ENCODE measurements at regions not wholly inside any gene's neighbourhood (a gene's known extent, or its start where the extent isn't known, plus 50 kb on each side); places are given as distances from the start of the nearest gene placed in this dataset.

- TF ChIP-seq CTCF (IDR thresholded peaks at IDR 0.05) = no peak
- Mint-ChIP-seq H3K9me3 (peaks cover 4% of the 10 kb centered on the region), H3K27me3 (ENCODE audit: low read depth, poor library complexity) (no peaks in the 10 kb centered on the region), H3K36me3 (ENCODE audit: low read depth) (no peaks in the 10 kb centered on the region), H3K4me3 (no peak overlapping the region), H3K27ac (no peak overlapping the region), H3K4me1 (peaks cover 6% of the 10 kb centered on the region)
- no peak for DNase-seq
These were observed 203.3 kb downstream of the NR4A2 start for GRCh38 chr2:156129227-156129626.

GRCh38 chr2:156125018-156125417 is 207.5 kb downstream of the NR4A2 start:
- peaks cover 22% of the 10 kb centered on the region for H3K36me3 Mint-ChIP-seq (ENCODE audit: low read depth)
- H3K9me3 Mint-ChIP-seq = peaks cover 16% of the 10 kb centered on the region
- no peaks in the 10 kb centered on the region for H3K27me3 Mint-ChIP-seq (ENCODE audit: low read depth, poor library complexity)
- DNase-seq = no peak
- H3K4me3 Mint-ChIP-seq = no peak overlapping the region
- H3K27ac Mint-ChIP-seq = no peak overlapping the region
- H3K4me1 Mint-ChIP-seq = peaks cover 6% of the 10 kb centered on the region
- TF ChIP-seq CTCF (IDR thresholded peaks at IDR 0.05) = no peak

- no peak overlapping the region for H3K27ac Mint-ChIP-seq
- H3K4me3 Mint-ChIP-seq = no peak overlapping the region
- H3K36me3 Mint-ChIP-seq (ENCODE audit: low read depth) = peaks cover 22% of the 10 kb centered on the region
- no peaks in the 10 kb centered on the region for H3K27me3 Mint-ChIP-seq (ENCODE audit: low read depth, poor library complexity)
- no peak for DNase-seq
- peaks cover 16% of the 10 kb centered on the region for H3K9me3 Mint-ChIP-seq
- H3K4me1 Mint-ChIP-seq = peaks cover 6% of the 10 kb centered on the region
- no peak for TF ChIP-seq CTCF (IDR thresholded peaks at IDR 0.05)
These were observed 208.1 kb downstream of the NR4A2 start for GRCh38 chr2:156124458-156124857.

GRCh38 chr2:156118753-156119416 is 213.6 kb downstream of the NR4A2 start:
- no peak for TF ChIP-seq CTCF (IDR thresholded peaks at IDR 0.05)
- Mint-ChIP-seq H3K27me3 (ENCODE audit: low read depth, poor library complexity) (no peaks in the 10 kb centered on the region), H3K9me3 (peaks cover 15% of the 10 kb centered on the region), H3K36me3 (ENCODE audit: low read depth) (peaks cover 26% of the 10 kb centered on the region), H3K4me3 (no peak overlapping the region), H3K27ac (no peak overlapping the region), H3K4me1 (no peaks in the 10 kb centered on the region)
- no peak for DNase-seq

GRCh38 chr2:156116113-156116512 is 216.4 kb downstream of the NR4A2 start:
- Mint-ChIP-seq H3K9me3 (peaks cover 12% of the 10 kb centered on the region), H3K4me1 (no peaks in the 10 kb centered on the region), H3K4me3 (no peak overlapping the region), H3K27me3 (ENCODE audit: low read depth, poor library complexity) (no peaks in the 10 kb centered on the region), H3K36me3 (ENCODE audit: low read depth) (peaks cover 11% of the 10 kb centered on the region), H3K27ac (no peak overlapping the region)
- TF ChIP-seq CTCF (IDR thresholded peaks at IDR 0.05) = no peak
- DNase-seq = no peak

- no peak for TF ChIP-seq CTCF (IDR thresholded peaks at IDR 0.05)
- peaks cover 4% of the 10 kb centered on the region for H3K36me3 Mint-ChIP-seq (ENCODE audit: low read depth)
- no peak overlapping the region for H3K27ac Mint-ChIP-seq
- peaks cover 4% of the 10 kb centered on the region for H3K9me3 Mint-ChIP-seq
- H3K4me3 Mint-ChIP-seq = no peak overlapping the region
- no peaks in the 10 kb centered on the region for H3K27me3 Mint-ChIP-seq (ENCODE audit: low read depth, poor library complexity)
- DNase-seq = no peak
- H3K4me1 Mint-ChIP-seq = no peaks in the 10 kb centered on the region
These were observed 217.2 kb downstream of the NR4A2 start for GRCh38 chr2:156115338-156115737.
